ENCODE measurements at regions not wholly inside any gene's neighbourhood (a gene's known extent, or its start where the extent isn't known, plus 50 kb on each side); places are given as distances from the start of the nearest gene placed in this dataset.

- DNase-seq = no peak
- ATAC-seq = no peak
- Histone ChIP-seq H3K4me3 (ENCODE audit: low read length) (no peak overlapping the region), H3K36me3 (ENCODE audit: control insufficient read depth, insufficient read depth, low read length) (no peaks in the 10 kb centered on the region), H3K4me1 (ENCODE audit: control insufficient read depth, insufficient read depth, low read length) (no peaks in the 10 kb centered on the region), H3K9me3 (ENCODE audit: control insufficient read depth, insufficient read depth, low read length) (peaks cover 4% of the 10 kb centered on the region), H3K27ac (ENCODE audit: low read length) (no peak overlapping the region), H3K27me3 (ENCODE audit: control insufficient read depth, insufficient read depth, low read length) (no peaks in the 10 kb centered on the region)
- Mint-ChIP-seq H3K27me3 (ENCODE audit: low read depth in 2 of 2) (peaks cover 0 to 3% of the 10 kb centered on the region in 2 donors), H3K4me1 (no peaks in the 10 kb centered on the region), H3K4me3 (no peak overlapping the region), H3K36me3 (no peaks in the 10 kb centered on the region), H3K9me3 (no peaks in the 10 kb centered on the region), H3K27ac (no peak overlapping the region)
- TF ChIP-seq CTCF (IDR thresholded peaks at IDR 0.05) = no peak
- 93% methylated on average over 17 of the region's 17 CpGs for WGBS (ENCODE audit: insufficient coverage)
- intact Hi-C loops (cut with micrococcal nuclease) = no loop called here
Measured at GRCh38 chr16:85209526-85210121, 97.4 kb upstream of the CIBAR2 start.

- H3K27me3 Mint-ChIP-seq (ENCODE audit: low read depth in 2 of 2) = peaks cover 0 to 3% of the 10 kb centered on the region in 2 donors
- H3K27ac ChIP-seq (ENCODE audit: low read length) = no peak overlapping the region
- H3K27me3 ChIP-seq (ENCODE audit: control insufficient read depth, insufficient read depth, low read length) = no peaks in the 10 kb centered on the region
- H3K36me3 ChIP-seq (ENCODE audit: control insufficient read depth, insufficient read depth, low read length) = no peaks in the 10 kb centered on the region
- DNase-seq (no peak), ATAC-seq (no peak)
- no peaks in the 10 kb centered on the region for H3K4me1 ChIP-seq (ENCODE audit: control insufficient read depth, insufficient read depth, low read length)
- H3K36me3 Mint-ChIP-seq = no peaks in the 10 kb centered on the region
- intact Hi-C loops (cut with micrococcal nuclease) = no loop called here
- no peaks in the 10 kb centered on the region for H3K9me3 Mint-ChIP-seq
- no peak overlapping the region for H3K4me3 ChIP-seq (ENCODE audit: low read length)
- no peak overlapping the region for H3K4me3 Mint-ChIP-seq
- WGBS (ENCODE audit: insufficient coverage) = 82% methylated on average over 8 of the region's 8 CpGs
- no peak for TF ChIP-seq CTCF (IDR thresholded peaks at IDR 0.05)
- peaks cover 4% of the 10 kb centered on the region for H3K9me3 ChIP-seq (ENCODE audit: control insufficient read depth, insufficient read depth, low read length)
- no peak overlapping the region for H3K27ac Mint-ChIP-seq
- H3K4me1 Mint-ChIP-seq = no peaks in the 10 kb centered on the region
Measured at GRCh38 chr16:85210423-85211169, 98.3 kb upstream of the CIBAR2 start.

GRCh38 chr16:85211271-85211801 is 99.1 kb upstream of the CIBAR2 start:
- Mint-ChIP-seq H3K4me3 (no peak overlapping the region), H3K27me3 (ENCODE audit: low read depth in 2 of 2) (no peaks in the 10 kb centered on the region), H3K27ac (no peak overlapping the region), H3K9me3 (no peaks in the 10 kb centered on the region), H3K36me3 (no peaks in the 10 kb centered on the region), H3K4me1 (no peaks in the 10 kb centered on the region)
- intact Hi-C loops (cut with micrococcal nuclease) = no loop called here
- WGBS (ENCODE audit: insufficient coverage) = 94% methylated on average over 17 of the region's 17 CpGs
- no peaks in the 10 kb centered on the region for H3K36me3 ChIP-seq (ENCODE audit: control insufficient read depth, insufficient read depth, low read length)
- no peak overlapping the region for H3K4me3 ChIP-seq (ENCODE audit: low read length)
- no peaks in the 10 kb centered on the region for H3K4me1 ChIP-seq (ENCODE audit: control insufficient read depth, insufficient read depth, low read length)
- peaks cover 4% of the 10 kb centered on the region for H3K9me3 ChIP-seq (ENCODE audit: control insufficient read depth, insufficient read depth, low read length)
- DNase-seq = no peak
- no peaks in the 10 kb centered on the region for H3K27me3 ChIP-seq (ENCODE audit: control insufficient read depth, insufficient read depth, low read length)
- no peak for ATAC-seq
- TF ChIP-seq CTCF (IDR thresholded peaks at IDR 0.05) = no peak
- no peak overlapping the region for H3K27ac ChIP-seq (ENCODE audit: low read length)
